ENCODE measurements at regions not wholly inside any gene's neighbourhood (a gene's known extent, or its start where the extent isn't known, plus 50 kb on each side); places are given as distances from the start of the nearest gene placed in this dataset.

- H3K27ac Mint-ChIP-seq: no peak overlapping the region
- intact Hi-C loops (cut with micrococcal nuclease): no loop called here
- ChIA-PET POLR2A (no interaction called here), CTCF (no interaction called here)
- no peaks in the 10 kb centered on the region for H3K9me3 Mint-ChIP-seq
- no peak overlapping the region for H3K4me3 Mint-ChIP-seq
- DNase-seq (no peak), ATAC-seq (no peak)
- no peak for TF ChIP-seq CTCF (IDR thresholded peaks at IDR 0.05)
- no peaks in the 10 kb centered on the region for H3K4me1 Mint-ChIP-seq (ENCODE audit: low read depth)
- H3K36me3 Mint-ChIP-seq (ENCODE audit: low read depth): no peaks in the 10 kb centered on the region
- H3K27me3 Mint-ChIP-seq: peaks cover 2% of the 10 kb centered on the region
Observed at GRCh38 chr1:209241487-209241886, 342.0 kb upstream of the CAMK1G start.

- H3K27ac Mint-ChIP-seq: no peak overlapping the region
- ChIA-PET POLR2A (no interaction called here), CTCF (interaction anchor here (0.7 to 3.0 kb wide), 26 partner anchors 10 to 598 kb away, joined by 3 to 25 read pairs (median 4); no protein-coding TSS in a partner anchor)
- H3K4me1 Mint-ChIP-seq (ENCODE audit: low read depth): no peaks in the 10 kb centered on the region
- no peak overlapping the region for H3K4me3 Mint-ChIP-seq
- no peaks in the 10 kb centered on the region for H3K9me3 Mint-ChIP-seq
- DNase-seq: peak; percentile 70
- H3K27me3 Mint-ChIP-seq: peaks cover 2% of the 10 kb centered on the region
- peak; percentile 73 for ATAC-seq
- TF ChIP-seq CTCF (IDR thresholded peaks at IDR 0.05): peak; percentile 84
- no peaks in the 10 kb centered on the region for H3K36me3 Mint-ChIP-seq (ENCODE audit: low read depth)
- intact Hi-C loops (cut with micrococcal nuclease): no loop called here
Observed at GRCh38 chr1:209248649-209249279, 334.8 kb upstream of the CAMK1G start.

- Mint-ChIP-seq H3K4me1 (ENCODE audit: low read depth) (no peaks in the 10 kb centered on the region), H3K27ac (no peak overlapping the region), H3K36me3 (ENCODE audit: low read depth) (no peaks in the 10 kb centered on the region), H3K9me3 (no peaks in the 10 kb centered on the region), H3K27me3 (peaks cover 2% of the 10 kb centered on the region), H3K4me3 (no peak overlapping the region)
- intact Hi-C loops (cut with micrococcal nuclease): no loop called here
- DNase-seq (no peak), ATAC-seq (no peak)
- ChIA-PET CTCF (interaction anchor here (0.7 to 3.0 kb wide), 24 partner anchors 10 to 599 kb away, joined by 3 to 25 read pairs (median 4); no protein-coding TSS in a partner anchor), POLR2A (no interaction called here)
- TF ChIP-seq CTCF (IDR thresholded peaks at IDR 0.05): no peak
Observed at GRCh38 chr1:209249280-209249670, 334.2 kb upstream of the CAMK1G start.

- H3K36me3 Mint-ChIP-seq (ENCODE audit: low read depth): no peaks in the 10 kb centered on the region
- DNase-seq: no peak
- H3K4me3 Mint-ChIP-seq: no peak overlapping the region
- H3K9me3 Mint-ChIP-seq: no peaks in the 10 kb centered on the region
- TF ChIP-seq CTCF (IDR thresholded peaks at IDR 0.05): no peak
- ChIA-PET POLR2A (no interaction called here), CTCF (interaction anchor here (0.9 to 3.0 kb wide), 10 partner anchors 11 to 599 kb away, joined by 3 to 25 read pairs (median 4); no protein-coding TSS in a partner anchor)
- H3K27me3 Mint-ChIP-seq: peaks cover 2% of the 10 kb centered on the region
- H3K27ac Mint-ChIP-seq: no peak overlapping the region
- intact Hi-C loops (cut with micrococcal nuclease): no loop called here
- ATAC-seq: no peak
- H3K4me1 Mint-ChIP-seq (ENCODE audit: low read depth): no peaks in the 10 kb centered on the region
Observed at GRCh38 chr1:209249785-209250440, 333.6 kb upstream of the CAMK1G start.
